ENCODE measurements at regions not wholly inside any gene's neighbourhood (a gene's known extent, or its start where the extent isn't known, plus 50 kb on each side); places are given as distances from the start of the nearest gene placed in this dataset.

GRCh38 chr16:26295625-26296304, 604.0 kb downstream of the HS3ST4 start:
- no peak for DNase-seq

DNA sequence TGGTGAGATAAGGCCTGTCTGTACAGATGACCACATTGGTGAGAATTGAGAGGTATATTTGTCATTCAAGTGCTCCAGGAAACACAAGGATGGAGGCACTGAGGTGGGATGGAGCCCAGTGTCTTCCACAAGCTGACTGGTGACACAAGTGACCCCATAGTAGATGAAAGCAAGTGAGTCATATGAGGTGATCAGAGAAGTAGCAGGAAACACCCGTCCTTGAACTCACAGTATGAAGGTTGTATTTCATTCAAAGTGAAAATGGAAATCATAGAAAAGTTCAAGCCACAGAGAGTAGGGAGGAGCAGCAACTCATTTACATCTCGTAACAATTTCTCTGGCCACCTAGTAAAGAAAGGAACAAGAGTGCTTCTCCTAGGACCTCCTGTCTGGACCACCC, 609.8 kb downstream of the HS3ST4 start:
- DNase-seq = no peak

DNA sequence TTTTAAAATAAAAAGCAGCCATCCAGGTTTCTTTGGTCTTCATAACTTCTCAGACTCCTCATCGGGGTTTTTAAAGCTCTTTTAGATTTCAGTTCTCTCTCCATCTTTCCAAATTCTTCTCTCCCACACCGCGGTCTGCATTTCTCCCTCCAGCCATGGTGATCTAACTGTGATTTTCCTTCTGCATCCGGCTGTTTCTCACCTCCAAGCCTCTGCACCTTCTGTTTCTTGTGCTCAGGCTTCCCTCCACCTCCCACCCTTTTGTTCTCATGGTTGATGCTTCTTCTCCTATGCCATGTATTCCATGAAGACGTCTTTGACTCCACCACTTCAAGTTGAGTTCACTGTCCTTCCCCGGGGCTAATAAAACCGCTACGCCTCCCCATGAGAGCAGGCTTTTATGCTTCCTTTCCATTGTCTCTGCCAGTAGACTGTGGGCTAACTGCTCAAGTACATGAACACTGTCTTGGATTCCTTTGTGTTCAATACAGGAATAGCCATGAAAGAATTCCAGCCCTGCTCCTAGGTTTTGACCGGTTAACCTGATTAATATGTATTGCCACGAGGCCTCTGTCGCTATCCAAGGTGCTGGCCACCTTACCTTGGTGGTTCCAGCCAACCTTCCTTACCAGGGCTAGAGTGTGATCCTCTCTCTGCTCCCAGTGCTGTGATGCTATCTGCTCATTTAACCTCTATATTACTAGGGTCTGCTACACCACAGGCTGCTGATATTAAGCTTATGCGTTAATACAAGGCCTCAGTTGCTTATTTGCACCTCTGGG, 625.1 kb downstream of the HS3ST4 start:
- DNase-seq = no peak

DNA sequence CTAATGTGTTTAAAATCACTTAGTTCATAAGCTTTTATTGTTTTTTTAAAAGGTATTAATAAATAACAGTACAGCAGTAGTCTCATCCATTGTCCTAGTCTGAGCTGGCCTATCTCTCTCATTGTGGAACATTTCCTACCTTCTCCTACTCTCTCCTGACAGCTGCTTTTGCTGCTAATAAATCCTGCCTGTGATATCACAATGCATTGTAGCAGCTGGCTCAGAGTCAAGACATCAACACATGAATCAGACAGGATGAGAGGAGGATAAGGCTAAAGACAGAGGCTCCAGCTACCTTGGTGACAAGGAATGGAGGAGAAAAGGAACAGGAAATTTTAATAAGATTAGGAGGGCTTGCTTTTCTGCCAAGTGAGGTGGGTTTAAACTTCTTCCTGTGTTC, 626.1 kb downstream of the HS3ST4 start:
- no peak for DNase-seq

GRCh38 chr16:26330654-26331053, 638.9 kb downstream of the HS3ST4 start:
- DNase-seq = no peak

DNA sequence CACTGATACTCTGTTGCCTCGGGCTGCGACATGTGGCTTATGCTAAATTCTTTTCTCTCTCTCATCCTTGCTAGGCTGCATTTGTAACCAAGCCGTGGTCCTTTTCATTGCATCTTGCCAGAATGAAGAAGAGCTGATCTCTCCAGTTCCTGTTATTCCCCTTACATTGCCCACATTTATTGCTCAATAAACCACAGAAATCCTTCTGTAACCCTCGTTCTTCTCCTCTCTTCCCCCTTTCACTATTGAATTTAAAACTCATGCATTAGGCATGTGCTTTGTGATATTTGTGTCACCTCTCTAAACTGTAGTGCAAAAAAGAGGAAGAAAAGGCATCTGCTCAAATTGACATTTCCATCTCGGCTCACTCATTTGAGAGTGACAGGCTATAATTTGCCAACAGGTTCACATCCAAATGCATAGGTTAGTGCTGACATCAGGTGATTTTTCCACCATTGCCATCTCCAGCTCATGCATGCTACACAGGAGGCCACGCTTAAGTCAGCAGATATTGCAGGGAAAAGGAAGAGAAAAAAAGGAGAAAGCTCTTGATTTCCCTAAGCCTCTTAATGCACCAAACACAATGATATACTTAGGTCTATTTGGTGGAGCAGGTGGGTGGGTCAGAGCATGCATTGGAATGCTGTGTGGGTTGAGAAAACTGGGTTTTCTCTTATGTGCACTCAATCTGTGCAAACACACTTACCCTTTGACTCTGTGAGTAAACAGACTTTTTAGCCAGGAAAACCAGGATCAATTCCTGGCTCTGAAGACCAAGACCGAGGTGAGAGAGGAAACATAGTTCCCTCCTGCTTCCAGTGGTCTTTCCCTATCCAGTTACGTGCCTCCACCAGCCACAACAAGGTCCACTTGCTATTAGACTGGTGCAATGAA, 642.7 kb downstream of the HS3ST4 start:
- no peak for DNase-seq

DNA sequence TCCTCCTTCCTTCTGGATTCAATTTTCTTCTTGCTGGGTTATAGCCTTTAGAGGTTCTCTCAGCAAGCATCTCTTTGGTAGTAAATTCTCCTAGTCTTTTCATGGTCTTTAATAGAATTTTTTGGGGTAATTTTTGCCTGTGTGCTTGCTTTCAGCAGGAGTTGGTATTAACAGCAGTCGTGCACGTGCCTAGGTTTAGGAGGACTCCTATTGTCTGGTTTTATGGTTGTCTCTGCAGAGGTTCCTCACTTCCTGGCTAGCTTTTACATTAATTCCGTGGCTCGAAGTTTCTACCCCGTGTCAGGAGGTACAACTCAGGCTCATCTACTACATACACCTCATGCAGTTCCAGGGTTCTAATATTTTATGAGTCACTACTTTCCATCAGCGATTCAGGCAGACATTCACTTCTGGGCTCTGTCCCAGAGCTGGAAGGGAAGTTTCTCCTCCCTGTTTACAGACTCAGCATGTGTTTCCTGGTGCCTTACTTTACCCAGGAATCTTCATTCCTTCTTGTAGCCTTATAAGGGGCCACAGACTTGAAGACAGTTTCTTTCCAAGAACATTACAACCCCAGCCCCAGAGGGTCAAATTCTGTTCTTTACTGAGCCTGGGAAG, 643.6 kb downstream of the HS3ST4 start:
- DNase-seq = no peak

DNA sequence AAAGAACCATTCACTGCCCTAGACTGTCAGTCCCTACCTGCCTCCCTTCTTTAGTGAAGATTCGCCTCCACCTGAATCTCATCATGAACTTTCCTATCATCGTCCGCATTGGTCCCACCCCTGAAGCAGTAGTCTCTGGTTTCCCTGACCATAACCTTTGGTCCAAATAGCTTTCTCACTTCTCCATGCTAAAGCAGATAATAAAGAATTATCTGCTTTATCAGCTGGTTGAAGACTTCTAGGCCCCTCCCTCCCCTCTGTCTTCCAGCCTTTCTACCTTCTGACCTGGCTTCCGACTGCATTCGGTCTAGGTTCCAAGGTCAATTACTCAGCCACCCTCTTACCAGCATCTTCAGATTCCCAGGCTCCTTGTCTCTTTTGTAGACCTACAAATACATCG, 650.9 kb downstream of the HS3ST4 start:
- no peak for DNase-seq

- DNase-seq = no peak
These were observed 652.5 kb downstream of the HS3ST4 start for GRCh38 chr16:26344240-26344776.

GRCh38 chr16:26344976-26345375, 653.2 kb downstream of the HS3ST4 start:
- no peak for DNase-seq

DNA sequence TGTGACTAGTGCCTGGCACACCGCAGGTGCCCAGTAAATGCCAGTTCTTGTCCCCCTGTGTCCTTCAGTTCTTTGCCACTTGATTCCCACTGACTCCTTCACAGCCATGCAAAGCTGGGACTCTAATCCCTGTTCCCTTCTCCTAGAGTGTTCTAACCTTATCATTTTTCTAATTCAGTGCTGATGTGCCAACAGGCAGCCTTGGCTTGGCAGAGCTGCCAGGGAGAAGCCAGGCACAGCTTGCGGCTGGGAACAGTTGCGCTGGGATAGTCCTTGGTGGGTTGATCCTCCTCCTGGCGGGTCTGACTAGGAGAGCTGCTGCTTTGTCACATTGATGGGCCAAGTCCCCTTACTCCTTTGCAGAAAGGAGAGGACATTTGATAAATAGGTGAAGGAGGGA, 654.2 kb downstream of the HS3ST4 start:
- no peak for DNase-seq

GRCh38 chr16:26348095-26348494, 656.3 kb downstream of the HS3ST4 start:
- no peak for DNase-seq

DNA sequence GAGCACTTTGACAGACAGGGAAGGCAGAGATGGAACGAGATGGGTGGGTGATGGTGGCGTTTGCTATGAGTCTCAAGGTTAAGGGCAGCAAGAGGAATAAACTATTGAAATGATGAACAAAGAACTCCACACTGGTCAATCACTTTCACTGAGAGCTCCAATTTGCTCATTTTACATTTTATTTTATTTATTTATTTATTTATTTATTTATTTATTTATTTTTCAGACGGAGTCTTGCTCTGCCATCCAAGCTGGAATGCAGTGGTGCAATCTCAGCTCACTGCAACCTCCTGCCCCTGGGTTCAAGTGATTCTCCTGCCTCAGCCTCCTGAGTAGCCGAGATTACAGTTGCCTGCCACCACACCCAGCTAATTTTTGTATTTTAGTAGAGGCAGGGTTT, 669.1 kb downstream of the HS3ST4 start:
- DNase-seq = no peak

DNA sequence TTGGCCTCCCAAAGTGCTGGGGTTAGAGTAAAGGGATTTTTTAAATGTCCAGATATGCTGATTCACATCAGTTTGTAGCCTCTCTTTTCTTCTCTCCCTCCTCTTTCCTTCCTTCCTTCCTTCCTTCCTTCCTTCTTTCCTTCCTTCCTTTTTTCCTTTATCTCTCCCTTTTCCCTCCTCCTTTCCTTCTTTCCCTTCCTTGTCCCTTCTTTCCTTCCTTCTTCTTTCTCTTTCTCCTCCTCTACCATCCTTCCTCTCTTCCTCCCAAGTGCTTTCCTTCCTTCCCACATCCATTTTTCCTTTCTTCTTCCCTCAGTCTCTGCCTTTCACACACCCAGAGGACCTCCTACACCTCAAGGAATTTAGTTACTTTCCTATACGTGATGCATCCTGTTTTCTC, 671.8 kb downstream of the HS3ST4 start:
- DNase-seq = no peak

- no peak for DNase-seq
These were observed 673.6 kb downstream of the HS3ST4 start for GRCh38 chr16:26365161-26365940.

GRCh38 chr16:26371349-26371869, 679.6 kb downstream of the HS3ST4 start:
- DNase-seq = no peak

- no peak for DNase-seq
These were observed 682.6 kb downstream of the HS3ST4 start for GRCh38 chr16:26374279-26374925.

DNA sequence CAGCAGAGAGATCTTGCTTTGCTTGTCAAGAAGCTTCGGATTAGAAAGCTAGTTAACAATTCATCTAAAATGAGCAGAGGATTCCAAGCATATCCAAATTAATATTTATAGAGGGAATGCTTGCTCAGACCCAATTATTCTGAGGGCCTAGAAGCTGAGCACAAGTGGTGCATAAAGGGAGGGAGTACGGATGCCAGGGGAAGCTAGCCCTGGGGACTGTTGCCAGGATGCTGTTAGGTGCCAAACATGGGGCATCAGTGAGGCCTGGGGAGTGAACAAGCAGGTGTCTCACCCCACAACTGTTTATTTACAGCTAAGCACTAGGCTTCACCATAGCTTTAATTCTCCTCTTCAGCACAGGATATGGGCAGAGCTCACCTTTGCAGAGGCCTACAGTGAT, 684.1 kb upstream of the C16orf82 start:
- DNase-seq = no peak

- DNase-seq = no peak
These were observed 680.6 kb upstream of the C16orf82 start for GRCh38 chr16:26386096-26386495.

- DNase-seq = no peak
These were observed 674.9 kb upstream of the C16orf82 start for GRCh38 chr16:26391833-26392232.

- no peak for DNase-seq
These were observed 672.3 kb upstream of the C16orf82 start for GRCh38 chr16:26394409-26394808.

All from stimulated activated CD4-positive, alpha-beta T cell treated with anti-CD3 and anti-CD28 coated beads, Interleukin-2, amount 100 ng/mL, for 48 hours (primary cell).